ENCODE measurements at regions not wholly inside any gene's neighbourhood (a gene's known extent, or its start where the extent isn't known, plus 50 kb on each side); places are given as distances from the start of the nearest gene placed in this dataset.

DNA sequence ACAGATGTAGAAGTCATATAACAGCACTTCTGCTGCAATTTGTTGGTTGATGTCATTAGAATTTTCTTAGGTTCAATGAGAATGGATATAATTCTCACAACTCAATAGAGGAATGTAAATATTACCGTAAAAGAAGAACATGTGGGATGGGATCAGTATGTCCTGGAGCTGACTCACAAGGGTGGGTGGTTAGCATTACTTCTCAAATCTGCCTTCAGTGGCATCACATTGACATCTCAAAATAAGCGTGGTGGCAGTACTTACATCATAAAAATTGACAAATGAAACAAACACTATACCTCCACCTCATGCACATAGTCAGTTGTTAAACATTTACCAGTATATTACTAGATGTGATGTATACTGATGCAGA lies 1068.0 kb upstream of the CADM2 start:
- in situ Hi-C loops (cut with MboI), result no loop called here
- SMC1A ChIA-PET (ENCODE audit: uncharacterized antibody, unreplicated experiment), result no interaction called here
- FAIRE-seq, result no peak

DNA sequence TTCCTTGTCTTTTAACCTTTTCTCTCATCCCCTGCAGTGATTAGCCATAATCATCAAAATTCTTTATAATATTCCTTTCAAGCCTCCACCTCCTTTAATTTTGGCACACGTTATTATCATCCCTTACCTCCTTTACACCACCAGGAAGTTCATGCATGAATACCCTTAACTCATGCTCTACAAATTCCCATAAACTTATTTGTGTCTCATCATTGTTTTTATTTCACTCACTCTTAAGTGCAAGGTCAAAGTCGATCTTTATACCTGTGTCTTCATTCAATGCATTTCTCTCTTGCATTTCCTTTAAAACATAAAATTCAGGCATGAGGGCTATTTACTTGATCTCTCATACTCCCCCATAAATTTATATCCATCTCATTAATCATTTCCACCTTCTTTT lies 1064.6 kb upstream of the CADM2 start:
- Histone ChIP-seq H3K4me2 (ENCODE audit: control insufficient read depth, insufficient read depth) (no peak overlapping the region), H4K20me1 (ENCODE audit: control insufficient read depth, insufficient read depth) (no peaks in the 10 kb centered on the region), H3K27ac (ENCODE audit: control insufficient read depth, insufficient read depth) (no peak overlapping the region), H3K36me3 (ENCODE audit: control insufficient read depth in 2 of 2, insufficient read depth in 2 of 2, low read length in 1 of 2) (no peaks in the 10 kb centered on the region), H2AFZ (ENCODE audit: control insufficient read depth, low read depth, low read length) (no peak overlapping the region), H3K9ac (ENCODE audit: control insufficient read depth, insufficient read depth, low read length) (no peak overlapping the region), H3K27me3 (replicated peaks in 1 of 2; ENCODE audit: control insufficient read depth in 2 of 2, insufficient read depth in 2 of 2, low read length in 1 of 2) (no peaks in the 10 kb centered on the region), H3K9me3 (replicated peaks; ENCODE audit: control insufficient read depth, insufficient read depth, low read length) (no peaks in the 10 kb centered on the region), H3K4me1 (ENCODE audit: control insufficient read depth, insufficient read depth, low read length) (no peaks in the 10 kb centered on the region), H3K79me2 (ENCODE audit: control insufficient read depth, insufficient read depth, low read length) (no peaks in the 10 kb centered on the region), H3K4me3 (no peak overlapping the region)
- WGBS (ENCODE audit: insufficient coverage, insufficient replicate concordance, low lambda C conversion rate, missing lambda C conversion rate), result 2% methylated on average over 2 of the region's 2 CpGs
- ChIA-PET POLR2A (no interaction called here), SMC1A (ENCODE audit: uncharacterized antibody, unreplicated experiment) (no interaction called here), RAD21 (ENCODE audit: unreplicated experiment) (no interaction called here), CTCF (no interaction called here)
- FAIRE-seq (no peak), ATAC-seq (no peak), DNase-seq (ENCODE audit: low read depth, low spot score) (no peak)
- TF ChIP-seq ZNF207 (IDR thresholded peaks at IDR 0.05; ENCODE audit: borderline replicate concordance) (no peak), EGR1 (IDR thresholded peaks at IDR 0.05; ENCODE audit: borderline replicate concordance in 1 of 2, low read depth in 2 of 2, low read length in 2 of 2) (no peak), IKZF1 (conservative IDR thresholded peaks at IDR 0.05) (no peak), NBN (IDR thresholded peaks at IDR 0.05) (no peak), RB1 (IDR thresholded peaks at IDR 0.05; ENCODE audit: borderline replicate concordance) (no peak)
- TF ChIP-seq, protein P1, sequence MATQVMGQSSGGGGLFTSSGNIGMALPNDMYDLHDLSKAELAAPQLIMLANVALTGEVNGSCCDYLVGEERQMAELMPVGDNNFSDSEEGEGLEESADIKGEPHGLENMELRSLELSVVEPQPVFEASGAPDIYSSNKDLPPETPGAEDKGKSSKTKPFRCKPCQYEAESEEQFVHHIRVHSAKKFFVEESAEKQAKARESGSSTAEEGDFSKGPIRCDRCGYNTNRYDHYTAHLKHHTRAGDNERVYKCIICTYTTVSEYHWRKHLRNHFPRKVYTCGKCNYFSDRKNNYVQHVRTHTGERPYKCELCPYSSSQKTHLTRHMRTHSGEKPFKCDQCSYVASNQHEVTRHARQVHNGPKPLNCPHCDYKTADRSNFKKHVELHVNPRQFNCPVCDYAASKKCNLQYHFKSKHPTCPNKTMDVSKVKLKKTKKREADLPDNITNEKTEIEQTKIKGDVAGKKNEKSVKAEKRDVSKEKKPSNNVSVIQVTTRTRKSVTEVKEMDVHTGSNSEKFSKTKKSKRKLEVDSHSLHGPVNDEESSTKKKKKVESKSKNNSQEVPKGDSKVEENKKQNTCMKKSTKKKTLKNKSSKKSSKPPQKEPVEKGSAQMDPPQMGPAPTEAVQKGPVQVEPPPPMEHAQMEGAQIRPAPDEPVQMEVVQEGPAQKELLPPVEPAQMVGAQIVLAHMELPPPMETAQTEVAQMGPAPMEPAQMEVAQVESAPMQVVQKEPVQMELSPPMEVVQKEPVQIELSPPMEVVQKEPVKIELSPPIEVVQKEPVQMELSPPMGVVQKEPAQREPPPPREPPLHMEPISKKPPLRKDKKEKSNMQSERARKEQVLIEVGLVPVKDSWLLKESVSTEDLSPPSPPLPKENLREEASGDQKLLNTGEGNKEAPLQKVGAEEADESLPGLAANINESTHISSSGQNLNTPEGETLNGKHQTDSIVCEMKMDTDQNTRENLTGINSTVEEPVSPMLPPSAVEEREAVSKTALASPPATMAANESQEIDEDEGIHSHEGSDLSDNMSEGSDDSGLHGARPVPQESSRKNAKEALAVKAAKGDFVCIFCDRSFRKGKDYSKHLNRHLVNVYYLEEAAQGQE (IDR thresholded peaks at IDR 0.05; ENCODE audit: low read depth, low read length), result no peak
- TF ChIP-seq, protein P2, sequence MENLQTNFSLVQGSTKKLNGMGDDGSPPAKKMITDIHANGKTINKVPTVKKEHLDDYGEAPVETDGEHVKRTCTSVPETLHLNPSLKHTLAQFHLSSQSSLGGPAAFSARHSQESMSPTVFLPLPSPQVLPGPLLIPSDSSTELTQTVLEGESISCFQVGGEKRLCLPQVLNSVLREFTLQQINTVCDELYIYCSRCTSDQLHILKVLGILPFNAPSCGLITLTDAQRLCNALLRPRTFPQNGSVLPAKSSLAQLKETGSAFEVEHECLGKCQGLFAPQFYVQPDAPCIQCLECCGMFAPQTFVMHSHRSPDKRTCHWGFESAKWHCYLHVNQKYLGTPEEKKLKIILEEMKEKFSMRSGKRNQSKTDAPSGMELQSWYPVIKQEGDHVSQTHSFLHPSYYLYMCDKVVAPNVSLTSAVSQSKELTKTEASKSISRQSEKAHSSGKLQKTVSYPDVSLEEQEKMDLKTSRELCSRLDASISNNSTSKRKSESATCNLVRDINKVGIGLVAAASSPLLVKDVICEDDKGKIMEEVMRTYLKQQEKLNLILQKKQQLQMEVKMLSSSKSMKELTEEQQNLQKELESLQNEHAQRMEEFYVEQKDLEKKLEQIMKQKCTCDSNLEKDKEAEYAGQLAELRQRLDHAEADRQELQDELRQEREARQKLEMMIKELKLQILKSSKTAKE (IDR thresholded peaks at IDR 0.05; ENCODE audit: low read depth, poor library complexity, severe bottlenecking), result no peak
- no TSS peak for BruUV-seq (replicated peaks)
- in situ Hi-C loops (cut with MboI) (no loop called here), intact Hi-C loops (cut with micrococcal nuclease; ENCODE audit: unreplicated experiment) (no loop called here)

More for the DNA sequence above, 1068.0 kb upstream of the CADM2 start:
- TF ChIP-seq NBN (IDR thresholded peaks at IDR 0.05), result no peak
- TF ChIP-seq NFIC (IDR thresholded peaks at IDR 0.05; ENCODE audit: low read depth, low read length), result no peak
- no peak for TF ChIP-seq ZNF274 (IDR thresholded peaks at IDR 0.05; ENCODE audit: insufficient read depth, insufficient read length)
- no TSS peak for BruUV-seq (replicated peaks)
- DNase-seq (ENCODE audit: low read depth, low spot score) (no peak), ATAC-seq (no peak)
- Histone ChIP-seq H3K79me2 (ENCODE audit: control insufficient read depth, insufficient read depth, low read length) (no peaks in the 10 kb centered on the region), H3K4me1 (ENCODE audit: control insufficient read depth, insufficient read depth, low read length) (no peaks in the 10 kb centered on the region), H4K20me1 (ENCODE audit: control insufficient read depth, insufficient read depth) (no peaks in the 10 kb centered on the region), H2AFZ (ENCODE audit: control insufficient read depth, low read depth, low read length) (no peak overlapping the region), H3K36me3 (ENCODE audit: control insufficient read depth in 2 of 2, insufficient read depth in 2 of 2, low read length in 1 of 2) (no peaks in the 10 kb centered on the region), H3K4me3 (no peak overlapping the region), H3K27me3 (replicated peaks in 1 of 2; ENCODE audit: control insufficient read depth in 2 of 2, insufficient read depth in 2 of 2, low read length in 1 of 2) (no peaks in the 10 kb centered on the region), H3K9me3 (replicated peaks; ENCODE audit: control insufficient read depth, insufficient read depth, low read length) (no peaks in the 10 kb centered on the region), H3K27ac (ENCODE audit: control insufficient read depth, insufficient read depth) (no peak overlapping the region), H3K4me2 (ENCODE audit: control insufficient read depth, insufficient read depth) (no peak overlapping the region), H3K9ac (ENCODE audit: control insufficient read depth, insufficient read depth, low read length) (no peak overlapping the region)
- intact Hi-C loops (cut with micrococcal nuclease; ENCODE audit: unreplicated experiment), result no loop called here
- ChIA-PET RAD21 (ENCODE audit: unreplicated experiment) (no interaction called here), CTCF (no interaction called here), POLR2A (no interaction called here)
- WGBS (ENCODE audit: insufficient coverage, insufficient replicate concordance, low lambda C conversion rate, missing lambda C conversion rate), result 2% methylated on average over 2 of the region's 2 CpGs

All from GM12878 (cell line).